SK-N-SH (cell line): ENCODE measurements at regions not wholly inside any gene's neighbourhood (a gene's known extent, or its start where the extent isn't known, plus 50 kb on each side); places are given as distances from the start of the nearest gene placed in this dataset.

Source experiments
- CTCF ChIA-PET: fragments of 300-600, 350-600 bp; formaldehyde crosslinking; extraction: SDS; loops from one replicate; lab custom pipeline; 2021; lab: Yijun Ruan, JAX
- POLR2A ChIA-PET: fragments of 350-600 bp; sonication (Branson Sonifier 250); formaldehyde crosslinking; extraction: SDS; loops from one replicate; lab custom pipeline; 2020; ENCODE audit warnings: antibody characterized with exemption, inconsistent platforms; lab: Yijun Ruan, JAX
- DNase-seq: peaks from one replicate; pipeline ENCODE4 v3.0.0; 2012
- H2AFZ ChIP-seq: fragments of 200-600 bp; sonication (generic); 2 replicates; pipeline ENCODE4 v1.8.1; 2016; ENCODE audit warnings: antibody characterized with exemption, mild to moderate bottlenecking, low read depth
- H3F3A ChIP-seq: fragments of 200-600 bp; sonication (generic); replicated peaks from 2 replicates; pipeline ENCODE3; 2016; ENCODE audit warnings: antibody characterized with exemption, mild to moderate bottlenecking; ENCODE audit not compliant: insufficient read depth
- H3K27ac ChIP-seq, 2 experiments: fragments of 200-500 bp in 1 of 2; fragments of 200-600 bp in 1 of 2; sonication (Bioruptor generic) in 1 of 2; sonication (generic), shearing (Covaris generic) in 1 of 2; 2 replicates each; pipeline versions ENCODE4 v1.5.1 to v1.6.1; 2014 to 2016; ENCODE audit warnings: low read depth in 2 of 2, inconsistent platforms in 1 of 2, low read length in 1 of 2, mild to moderate bottlenecking in 1 of 2, mixed read lengths in 1 of 2
- H3K27me3 ChIP-seq: fragments of 200-600 bp; sonication (generic), shearing (Covaris generic); 2 replicates; pipeline ENCODE4 v1.6.1; 2016; ENCODE audit warnings: mixed run types; ENCODE audit not compliant: insufficient read depth
- H3K36me3 ChIP-seq, 2 experiments: fragments of 200-500 bp in 1 of 2; fragments of 200-600 bp in 1 of 2; sonication (Bioruptor generic) in 1 of 2; sonication (generic) in 1 of 2; replicated peaks in 1 of 2; 2 replicates each; pipeline versions ENCODE3 to v1.5.1; 2014 to 2016; ENCODE audit warnings: low read length in 1 of 2, mild to moderate bottlenecking in 1 of 2; ENCODE audit not compliant: insufficient read depth in 2 of 2, control insufficient read depth in 1 of 2
- H3K4me1 ChIP-seq, 2 experiments: fragments of 200-500 bp in 1 of 2; fragments of 200-600 bp in 1 of 2; sonication (Bioruptor generic) in 1 of 2; sonication (generic), shearing (Covaris generic) in 1 of 2; 2 replicates each; pipeline versions ENCODE4 v1.5.1 to v1.6.1; 2014 to 2016; ENCODE audit warnings: low read depth in 1 of 2, low read length in 1 of 2, mixed run types in 1 of 2; ENCODE audit not compliant: insufficient read depth in 2 of 2, control insufficient read depth in 1 of 2
- H3K4me2 ChIP-seq: fragments of 200-600 bp; sonication (generic), shearing (Covaris generic); 2 replicates; pipeline ENCODE4 v1.6.1; 2017; ENCODE audit warnings: mixed run types
- H3K4me3 ChIP-seq, 2 experiments: fragments of 200-500 bp in 1 of 2; fragments of 200-600 bp in 1 of 2; sonication (Bioruptor generic) in 1 of 2; sonication (generic), shearing (Covaris generic) in 1 of 2; 2 replicates each; pipeline versions ENCODE4 v1.5.1 to v1.8.1; 2014 to 2016; ENCODE audit warnings: low read depth in 2 of 2, inconsistent platforms in 1 of 2, low read length in 1 of 2, mild to moderate bottlenecking in 1 of 2, mixed read lengths in 1 of 2, moderate library complexity in 1 of 2
- H3K79me2 ChIP-seq: fragments of 200-600 bp; sonication (generic); 2 replicates; pipeline ENCODE4 v1.8.1; 2017; ENCODE audit warnings: mild to moderate bottlenecking; ENCODE audit not compliant: insufficient read depth
- H3K9ac ChIP-seq: fragments of 200-600 bp; sonication (generic); 2 replicates; pipeline ENCODE4 v1.6.1; 2017; ENCODE audit warnings: mixed run types
- H3K9me2 ChIP-seq: fragments of 200-600 bp; sonication (generic); 2 replicates; pipeline ENCODE4 v1.6.1; 2017; ENCODE audit warnings: mixed run types
- H3K9me3 ChIP-seq: fragments of 200-600 bp; sonication (generic); 2 replicates; pipeline ENCODE4 v1.6.1; 2017; ENCODE audit warnings: mixed run types, mild to moderate bottlenecking, moderate library complexity
- H4K20me1 ChIP-seq: fragments of 200-600 bp; sonication (generic); 2 replicates; pipeline ENCODE4 v1.6.1; 2017; ENCODE audit warnings: mild to moderate bottlenecking, mixed run types; ENCODE audit not compliant: insufficient read depth
- CHD2 ChIP-seq: fragments of 150-350 bp; IDR thresholded peaks from 2 replicates; pipeline ENCODE4 v1.6.1; 2018; ENCODE audit warnings: low read length; ENCODE audit not compliant: partially characterized antibody
- ELF1 ChIP-seq: IDR thresholded peaks from 2 replicates; pipeline ENCODE4 v1.4.0; 2012
- EP300 ChIP-seq, 2 experiments: IDR thresholded peaks; 2 replicates each; pipeline versions ENCODE4 v1.4.0 to v1.6.1; 2012; ENCODE audit warnings: borderline replicate concordance in 1 of 2, low read depth in 1 of 2, low read length in 1 of 2
- FOXM1 ChIP-seq: IDR thresholded peaks from 2 replicates; pipeline ENCODE4 v1.4.0; 2012; ENCODE audit warnings: low read depth, mild to moderate bottlenecking
- RCOR1 ChIP-seq: fragments of 150-350 bp; IDR thresholded peaks from 2 replicates; pipeline ENCODE4 v1.6.1; 2017; ENCODE audit warnings: antibody characterized with exemption, low read length
- REST ChIP-seq: IDR thresholded peaks from 2 replicates; pipeline ENCODE4 v1.6.1; 2012; ENCODE audit warnings: mild to moderate bottlenecking, low read depth, low read length, moderate library complexity
- RFX5 ChIP-seq: IDR thresholded peaks from 2 replicates; pipeline ENCODE4 v1.6.1; 2012; ENCODE audit warnings: mild to moderate bottlenecking, improper control_type of control experiment, low read length
- TCF12 ChIP-seq: IDR thresholded peaks from 2 replicates; pipeline ENCODE4 v1.4.0; 2012
- ZBTB33 ChIP-seq: IDR thresholded peaks from 2 replicates; pipeline ENCODE4 v1.4.0; 2012; ENCODE audit warnings: low read depth, borderline replicate concordance
- WGBS: methylation state at CpG from one replicate; pipeline ENCODE4 v1.1.6; 2017; ENCODE audit warnings: low lambda C conversion rate; 5-methylcytosine and 5-hydroxymethylcytosine counted together

GRCh38 chr12:84089356-84089755 lies 823.2 kb downstream of the SLC6A15 start:
- Histone ChIP-seq H3F3A (peaks cover 4% of the 10 kb centered on the region), H3K79me2 (no peaks in the 10 kb centered on the region), H3K27ac (no peak overlapping the region), H2AFZ (no peak overlapping the region), H3K9ac (no peak overlapping the region), H3K4me3 (no peak overlapping the region), H3K9me2 (peaks cover 2% of the 10 kb centered on the region; the same call in 1 of the 2 replicates), H3K36me3 (no peaks in the 10 kb centered on the region), H3K4me1 (no peaks in the 10 kb centered on the region), H3K27me3 (no peaks in the 10 kb centered on the region), H4K20me1 (no peaks in the 10 kb centered on the region), H3K9me3 (peaks cover 4% of the 10 kb centered on the region; the same call in 1 of the 2 replicates), H3K4me2 (no peak overlapping the region)
- CTCF ChIA-PET, result no interaction called here
- no peak for DNase-seq
- POLR2A ChIA-PET, result no interaction called here
- WGBS, result 78% methylated on average over 4 of the region's 4 CpGs
- no peak for TF ChIP-seq REST
- TF ChIP-seq ZBTB33, result no peak
- no peak for TF ChIP-seq CHD2

- ChIA-PET CTCF (no interaction called here), POLR2A (no interaction called here)
- 81% methylated on average over 3 of the region's 3 CpGs for WGBS
These were observed 827.6 kb downstream of the SLC6A15 start for GRCh38 chr12:84085046-84085445.

More at GRCh38 chr12:84085046-84085445, 827.6 kb downstream of the SLC6A15 start:
- TF ChIP-seq RFX5, result no peak
- no peak for TF ChIP-seq RCOR1
- no peak for TF ChIP-seq ELF1
- TF ChIP-seq EP300 (IDR thresholded peaks at IDR 0.05; ENCODE audit: borderline replicate concordance in 1 of 2, low read depth in 1 of 2, low read length in 1 of 2), result no peak
- no peak for TF ChIP-seq TCF12
- TF ChIP-seq FOXM1, result no peak
- H3K9me3 ChIP-seq, result no peaks in the 10 kb centered on the region; the same call in 1 of the 2 replicates
- peaks cover 4% of the 10 kb centered on the region for H3F3A ChIP-seq
- H2AFZ ChIP-seq, result peak overlapping the region; percentile 40; the same call in 1 of the 2 replicates
- H3K9ac ChIP-seq, result no peak overlapping the region
- no peaks in the 10 kb centered on the region for H3K36me3 ChIP-seq
- no peaks in the 10 kb centered on the region for H4K20me1 ChIP-seq
- H3K79me2 ChIP-seq, result no peaks in the 10 kb centered on the region
- peaks cover 2% of the 10 kb centered on the region; the same call in 1 of the 2 replicates for H3K9me2 ChIP-seq
- H3K4me3 ChIP-seq, result no peak overlapping the region
- DNase-seq, result no peak
- no peak overlapping the region for H3K27ac ChIP-seq
- H3K4me1 ChIP-seq, result no peaks in the 10 kb centered on the region
- H3K4me2 ChIP-seq, result no peak overlapping the region
- H3K27me3 ChIP-seq, result no peaks in the 10 kb centered on the region
